Mesenchymal stem cell (in vitro differentiated cells and primary cell): ENCODE measurements at regions not wholly inside any gene's neighbourhood (a gene's known extent, or its start where the extent isn't known, plus 50 kb on each side); places are given as distances from the start of the nearest gene placed in this dataset.

ENCODE experiments used
- DNase-seq: peaks from one replicate; pipeline ENCODE4 v3.0.0-alpha.2; 2013
- H2AFZ ChIP-seq: one replicate; pipeline ENCODE4 v1.6.1; 2013; ENCODE audit warnings: low read depth, mild to moderate bottlenecking, control low read depth, inconsistent platforms, low read length, moderate library complexity
- H2AK5ac ChIP-seq: 2 replicates; pipeline ENCODE4 v1.6.1; 2013; ENCODE audit warnings: low read length, moderate library complexity, mild to moderate bottlenecking, inconsistent platforms; ENCODE audit not compliant: severe bottlenecking
- H2BK120ac ChIP-seq: one replicate; pipeline ENCODE4 v1.6.1; 2013; ENCODE audit warnings: low read depth, mild to moderate bottlenecking, inconsistent platforms, low read length, moderate library complexity
- H2BK12ac ChIP-seq, 2 experiments: one replicate each; pipeline ENCODE4 v1.6.1; 2013; ENCODE audit warnings: inconsistent platforms in 2 of 2, low read length in 2 of 2, mild to moderate bottlenecking in 2 of 2, moderate library complexity in 2 of 2, control low read depth in 1 of 2
- H2BK15ac ChIP-seq: one replicate; pipeline ENCODE4 v1.6.1; 2013; ENCODE audit warnings: mild to moderate bottlenecking, low read depth, inconsistent platforms; ENCODE audit not compliant: poor library complexity, severe bottlenecking
- H2BK5ac ChIP-seq: 2 replicates; pipeline ENCODE4 v1.6.1; 2013; ENCODE audit warnings: low read depth, mild to moderate bottlenecking, low read length, control low read depth, inconsistent platforms; ENCODE audit not compliant: poor library complexity, severe bottlenecking
- H3K14ac ChIP-seq, 2 experiments: one replicate each; pipeline ENCODE4 v1.6.1; 2013; ENCODE audit warnings: inconsistent platforms in 2 of 2, low read length in 2 of 2, control low read depth in 1 of 2, mild to moderate bottlenecking in 1 of 2, moderate library complexity in 1 of 2
- H3K18ac ChIP-seq, 2 experiments: one replicate each; pipeline ENCODE4 v1.6.1; 2013; ENCODE audit warnings: inconsistent platforms in 2 of 2, low read length in 2 of 2, control low read depth in 1 of 2, low read depth in 1 of 2, mild to moderate bottlenecking in 1 of 2
- H3K23ac ChIP-seq, 2 experiments: one replicate each; pipeline ENCODE4 v1.6.1; 2013; ENCODE audit warnings: inconsistent platforms in 2 of 2, low read length in 2 of 2, mild to moderate bottlenecking in 2 of 2, moderate library complexity in 2 of 2, control low read depth in 1 of 2
- H3K27ac ChIP-seq: 2 replicates; pipeline ENCODE4 v1.5.1; 2013; ENCODE audit warnings: mild to moderate bottlenecking, moderate library complexity, low read length, control low read depth, inconsistent platforms; ENCODE audit not compliant: poor library complexity, severe bottlenecking
- H3K27me3 ChIP-seq, 2 experiments: 2 replicates each; pipeline versions ENCODE4 v1.6.1 to v1.7.0; 2013; ENCODE audit warnings: low read length in 2 of 2, mild to moderate bottlenecking in 2 of 2, moderate library complexity in 2 of 2, control low read depth in 1 of 2, inconsistent platforms in 1 of 2; ENCODE audit not compliant: control insufficient read depth in 1 of 2, insufficient read depth in 1 of 2
- H3K36me3 ChIP-seq, 2 experiments: 2 replicates each; pipeline versions ENCODE4 v1.6.1 to v1.7.0; 2013; ENCODE audit warnings: low read length in 2 of 2, control low read depth in 1 of 2, inconsistent platforms in 1 of 2, low read depth in 1 of 2, mild to moderate bottlenecking in 1 of 2; ENCODE audit not compliant: insufficient read depth in 2 of 2, control insufficient read depth in 1 of 2
- H3K4ac ChIP-seq, 2 experiments: one replicate each; pipeline ENCODE4 v1.6.1; 2013; ENCODE audit warnings: inconsistent platforms in 2 of 2, low read length in 2 of 2, mild to moderate bottlenecking in 2 of 2, moderate library complexity in 2 of 2, control low read depth in 1 of 2, low read depth in 1 of 2
- H3K4me1 ChIP-seq: 2 replicates; pipeline ENCODE4 v1.6.1; 2013; ENCODE audit warnings: low read depth, low read length, control low read depth; ENCODE audit not compliant: control insufficient read depth, insufficient read depth
- H3K4me2 ChIP-seq: 2 replicates; pipeline ENCODE4 v1.6.1; 2013; ENCODE audit warnings: low read length, mild to moderate bottlenecking, inconsistent platforms; ENCODE audit not compliant: poor library complexity, severe bottlenecking
- H3K4me3 ChIP-seq, 2 experiments: 2 replicates each; pipeline versions ENCODE4 v1.5.1 to v1.7.0; 2013; ENCODE audit warnings: low read length in 2 of 2, mild to moderate bottlenecking in 2 of 2, control low read depth in 1 of 2, low read depth in 1 of 2; ENCODE audit not compliant: insufficient read depth in 1 of 2
- H3K79me1 ChIP-seq: replicated peaks from 2 replicates; pipeline ENCODE4 v1.6.1; 2013; ENCODE audit warnings: mild to moderate bottlenecking, control low read depth, low read length, inconsistent platforms; ENCODE audit not compliant: poor library complexity, severe bottlenecking
- H3K9ac ChIP-seq: 2 replicates; pipeline ENCODE4 v1.7.0; 2013; ENCODE audit warnings: mild to moderate bottlenecking, low read length, moderate library complexity
- H3K9me3 ChIP-seq: 2 replicates; pipeline ENCODE4 v1.7.0; 2013; ENCODE audit warnings: mild to moderate bottlenecking, low read length; ENCODE audit not compliant: control insufficient read depth
- H4K8ac ChIP-seq: one replicate; pipeline ENCODE4 v1.6.1; 2013; ENCODE audit warnings: inconsistent platforms, mild to moderate bottlenecking, low read length, moderate library complexity
- H4K91ac ChIP-seq: one replicate; pipeline ENCODE4 v1.6.1; 2013; ENCODE audit warnings: mild to moderate bottlenecking, low read length, inconsistent platforms
- WGBS: methylation state at CpG from one replicate; pipeline ENCODE4 v1.1.7; 2013; ENCODE audit warnings: mixed read lengths; 5-methylcytosine and 5-hydroxymethylcytosine counted together

DNA sequence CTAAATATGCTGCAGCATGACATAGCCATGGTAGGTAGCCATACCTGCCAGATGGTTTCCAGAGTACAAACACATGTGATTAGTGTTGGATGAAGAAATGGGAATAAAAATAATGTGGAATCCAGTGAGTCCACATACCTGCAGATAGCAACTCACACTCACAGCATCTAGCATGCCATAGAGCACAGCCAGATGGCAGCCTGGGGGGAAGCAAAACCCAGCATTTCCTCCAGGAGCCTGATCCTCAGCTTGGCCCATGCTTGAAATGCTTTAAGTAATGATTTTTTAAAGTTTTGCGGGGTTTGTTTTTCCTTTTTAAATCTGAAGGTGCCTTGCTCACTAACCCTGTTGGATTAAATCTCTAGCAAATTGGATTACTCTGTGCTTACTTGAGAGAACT is 535.1 kb downstream of the STK39 start:
- H2BK15ac ChIP-seq, result no peak overlapping the region
- no peak overlapping the region for H3K4me2 ChIP-seq
- no peak overlapping the region for H3K23ac ChIP-seq
- no peaks in the 10 kb centered on the region for H3K4me1 ChIP-seq
- no peak overlapping the region for H3K4me3 ChIP-seq
- no peak overlapping the region for H3K4ac ChIP-seq
- no peak overlapping the region for H3K27ac ChIP-seq
- H3K18ac ChIP-seq, result no peak overlapping the region
- H3K36me3 ChIP-seq, result no peaks in the 10 kb centered on the region
- no peaks in the 10 kb centered on the region for H3K27me3 ChIP-seq
- 100% methylated on average over 1 of the region's 1 CpG for WGBS
- DNase-seq, result no peak
- H3K14ac ChIP-seq, result no peak overlapping the region
- no peak overlapping the region for H2BK120ac ChIP-seq
- no peak overlapping the region for H3K9ac ChIP-seq
- H4K91ac ChIP-seq, result no peak overlapping the region
- no peak overlapping the region for H2BK5ac ChIP-seq
- H2BK12ac ChIP-seq, result no peak overlapping the region
- no peak overlapping the region for H4K8ac ChIP-seq
- H3K9me3 ChIP-seq, result peaks cover 4% of the 10 kb centered on the region
- no peaks in the 10 kb centered on the region for H3K79me1 ChIP-seq
- no peak overlapping the region for H2AFZ ChIP-seq
- no peak overlapping the region for H2AK5ac ChIP-seq

GRCh38 chr2:167708998-167709397 is 538.4 kb downstream of the STK39 start:
- no peak overlapping the region for H4K91ac ChIP-seq
- H3K27me3 ChIP-seq, result no peaks in the 10 kb centered on the region

DNA sequence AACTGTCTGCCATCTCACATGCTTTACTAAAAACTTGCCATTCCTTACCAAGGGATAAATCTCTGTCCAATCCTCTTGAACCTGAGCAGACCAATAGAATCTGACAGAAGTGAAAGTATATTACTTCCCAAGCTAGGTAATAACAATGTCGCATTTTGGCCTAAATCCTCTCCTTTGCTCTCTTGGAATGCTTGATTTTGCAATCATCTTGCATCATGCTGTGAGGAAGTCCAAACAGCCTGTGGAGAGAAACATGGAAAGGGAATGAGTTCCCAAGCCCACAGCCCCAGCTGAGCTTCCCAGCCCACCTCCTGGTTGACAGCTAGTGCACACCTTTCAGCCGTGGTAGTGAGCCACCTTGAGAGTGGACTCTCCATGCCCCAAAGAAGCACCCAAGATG is 540.6 kb downstream of the STK39 start:
- no peak overlapping the region for H2BK120ac ChIP-seq
- no peak overlapping the region for H3K4me2 ChIP-seq
- H3K23ac ChIP-seq, result no peak overlapping the region
- no peak overlapping the region for H3K27ac ChIP-seq
- no peak overlapping the region for H3K14ac ChIP-seq
- H3K9me3 ChIP-seq, result no peaks in the 10 kb centered on the region
- H4K8ac ChIP-seq, result no peak overlapping the region
- H3K4me1 ChIP-seq, result no peaks in the 10 kb centered on the region
- no peak overlapping the region for H3K4me3 ChIP-seq
- no peaks in the 10 kb centered on the region for H3K36me3 ChIP-seq
- H3K9ac ChIP-seq, result no peak overlapping the region
- no peak overlapping the region for H4K91ac ChIP-seq
- no peak overlapping the region for H2BK15ac ChIP-seq
- H3K27me3 ChIP-seq, result no peaks in the 10 kb centered on the region
- H3K4ac ChIP-seq, result no peak overlapping the region
- no peaks in the 10 kb centered on the region for H3K79me1 ChIP-seq
- H3K18ac ChIP-seq, result no peak overlapping the region
- H2AK5ac ChIP-seq, result no peak overlapping the region
- no peak overlapping the region for H2BK12ac ChIP-seq
- H2BK5ac ChIP-seq, result no peak overlapping the region
- DNase-seq, result peak; percentile 18
- 71% methylated on average over 2 of the region's 2 CpGs for WGBS
- H2AFZ ChIP-seq, result no peak overlapping the region

More at GRCh38 chr2:167708998-167709397, 538.4 kb downstream of the STK39 start:
- Histone ChIP-seq H3K9ac (no peak overlapping the region), H2BK120ac (no peak overlapping the region), H3K4me1 (no peaks in the 10 kb centered on the region), H3K14ac (no peak overlapping the region), H3K9me3 (peaks cover 4% of the 10 kb centered on the region), H4K8ac (no peak overlapping the region), H2BK12ac (no peak overlapping the region), H3K4me2 (no peak overlapping the region), H2BK15ac (no peak overlapping the region), H2AFZ (no peak overlapping the region), H3K4me3 (no peak overlapping the region), H3K27ac (no peak overlapping the region), H3K4ac (no peak overlapping the region), H3K36me3 (no peaks in the 10 kb centered on the region), H3K18ac (no peak overlapping the region), H2BK5ac (no peak overlapping the region), H2AK5ac (no peak overlapping the region), H3K79me1 (no peaks in the 10 kb centered on the region), H3K23ac (no peak overlapping the region)
- no peak for DNase-seq

GRCh38 chr2:167703441-167703840 is 544.0 kb downstream of the STK39 start:
- WGBS, result 98% methylated on average over 3 of the region's 3 CpGs
- Histone ChIP-seq H3K18ac (no peak overlapping the region), H3K23ac (no peak overlapping the region), H3K4me3 (no peak overlapping the region), H2BK15ac (no peak overlapping the region), H4K8ac (no peak overlapping the region), H3K14ac (no peak overlapping the region), H3K27ac (no peak overlapping the region), H2BK5ac (no peak overlapping the region), H3K36me3 (no peaks in the 10 kb centered on the region), H3K4me1 (no peaks in the 10 kb centered on the region), H2BK12ac (no peak overlapping the region), H3K9ac (no peak overlapping the region), H2BK120ac (no peak overlapping the region), H3K27me3 (no peaks in the 10 kb centered on the region), H3K9me3 (no peaks in the 10 kb centered on the region), H4K91ac (no peak overlapping the region), H3K4ac (no peak overlapping the region), H3K79me1 (no peaks in the 10 kb centered on the region), H3K4me2 (no peak overlapping the region), H2AFZ (no peak overlapping the region), H2AK5ac (no peak overlapping the region)
- DNase-seq, result no peak
